HG03280 (cell line): ENCODE measurements at regions not wholly inside any gene's neighbourhood (a gene's known extent, or its start where the extent isn't known, plus 50 kb on each side); places are given as distances from the start of the nearest gene placed in this dataset.

Source experiments
- ATAC-seq: cut with Tn5 transposase; IDR thresholded peaks from one replicate; pipeline ENCODE4 v1.9.1; 2021; ENCODE audit warnings: mild to moderate bottlenecking, moderate library complexity; ENCODE audit not compliant: unreplicated experiment

- no peak for ATAC-seq
These were observed 1604.6 kb downstream of the HACE1 start for GRCh38 chr6:103255132-103255531.

GRCh38 chr6:103236923-103237322 is 1622.8 kb downstream of the HACE1 start:
- ATAC-seq = no peak

GRCh38 chr6:103231181-103231580 is 1628.5 kb downstream of the HACE1 start:
- ATAC-seq = no peak

GRCh38 chr6:103215847-103216246 is 1643.9 kb downstream of the HACE1 start:
- no peak for ATAC-seq

- ATAC-seq = no peak
These were observed 1649.0 kb downstream of the HACE1 start for GRCh38 chr6:103210686-103211085.

- no peak for ATAC-seq
These were observed 1661.3 kb downstream of the HACE1 start for GRCh38 chr6:103198386-103198785.

GRCh38 chr6:103193413-103193812 is 1666.3 kb downstream of the HACE1 start:
- ATAC-seq = no peak

GRCh38 chr6:103191391-103192093 is 1668.2 kb downstream of the HACE1 start:
- ATAC-seq = no peak

GRCh38 chr6:103184776-103185175 is 1674.9 kb downstream of the HACE1 start:
- ATAC-seq = no peak

GRCh38 chr6:103183831-103184411 is 1675.8 kb downstream of the HACE1 start:
- no peak for ATAC-seq

- ATAC-seq = no peak
These were observed 1681.5 kb downstream of the HACE1 start for GRCh38 chr6:103178193-103178592.

GRCh38 chr6:103177791-103178190 is 1681.9 kb downstream of the HACE1 start:
- no peak for ATAC-seq

GRCh38 chr6:103175056-103175455 is 1684.7 kb downstream of the HACE1 start:
- ATAC-seq = no peak

- no peak for ATAC-seq
These were observed 1692.2 kb downstream of the HACE1 start for GRCh38 chr6:103167345-103168071.

- ATAC-seq = no peak
These were observed 1704.7 kb downstream of the HACE1 start for GRCh38 chr6:103154779-103155572.

GRCh38 chr6:103153016-103153415 is 1706.7 kb downstream of the HACE1 start:
- no peak for ATAC-seq

- no peak for ATAC-seq
These were observed 1716.8 kb downstream of the HACE1 start for GRCh38 chr6:103142902-103143301.

- ATAC-seq = no peak
These were observed 1719.3 kb downstream of the HACE1 start for GRCh38 chr6:103140308-103141027.

- no peak for ATAC-seq
These were observed 1720.3 kb downstream of the HACE1 start for GRCh38 chr6:103139377-103139776.

GRCh38 chr6:103124471-103124870 is 1731.0 kb downstream of the GRIK2 start:
- no peak for ATAC-seq
